SU-DHL-6 (cell line): ENCODE measurements at regions not wholly inside any gene's neighbourhood (a gene's known extent, or its start where the extent isn't known, plus 50 kb on each side); places are given as distances from the start of the nearest gene placed in this dataset.

Experiments used
- H2AFZ ChIP-seq: fragments of 200-600 bp; sonication (generic); 2 replicates; pipeline ENCODE4 v1.6.1; 2014; ENCODE audit warnings: low read depth, mild to moderate bottlenecking, moderate library complexity, mixed read lengths, antibody characterized with exemption, low read length; ENCODE audit not compliant: severe bottlenecking
- H3F3A ChIP-seq: fragments of 200-600 bp; shearing (Covaris generic); 2 replicates; pipeline ENCODE4 v1.6.0; 2016; ENCODE audit warnings: antibody characterized with exemption, mild to moderate bottlenecking; ENCODE audit not compliant: insufficient read depth
- H3K27ac ChIP-seq: fragments of 200-600 bp; sonication (generic); 2 replicates; pipeline ENCODE4 v1.5.1; 2016; ENCODE audit warnings: low read depth, mild to moderate bottlenecking, low read length, moderate library complexity, mixed read lengths
- H3K27me3 ChIP-seq: fragments of 200-600 bp; sonication (generic), shearing (Covaris generic); 2 replicates; pipeline ENCODE4 v1.6.0; 2014; ENCODE audit warnings: mild to moderate bottlenecking, low read length
- H3K36me3 ChIP-seq: fragments of 200-600 bp; sonication (generic); 2 replicates; pipeline ENCODE4 v1.6.1; 2014; ENCODE audit warnings: mild to moderate bottlenecking, low read length, mixed read lengths
- H3K4me2 ChIP-seq: fragments of 300-600, 200-600 bp; shearing (Covaris generic), sonication (generic); 2 replicates; pipeline ENCODE4 v1.6.0; 2014; ENCODE audit warnings: low read length, low read depth, mild to moderate bottlenecking; ENCODE audit not compliant: poor library complexity, severe bottlenecking
- H3K4me3 ChIP-seq: fragments of 200-600 bp; sonication (generic); 2 replicates; pipeline ENCODE4 v1.5.1; 2014; ENCODE audit warnings: antibody characterized with exemption, low read length, mild to moderate bottlenecking, mixed read lengths; ENCODE audit not compliant: insufficient read depth, poor library complexity, severe bottlenecking
- H3K79me2 ChIP-seq: fragments of 200-600 bp; sonication (generic); 2 replicates; pipeline ENCODE4 v1.6.1; 2014; ENCODE audit warnings: mild to moderate bottlenecking, low read length, moderate library complexity; ENCODE audit not compliant: insufficient read depth
- H3K9ac ChIP-seq: fragments of 200-600 bp; sonication (generic); 2 replicates; pipeline ENCODE4 v1.7.0; 2014; ENCODE audit warnings: mild to moderate bottlenecking, low read length
- H3K9me2 ChIP-seq: fragments of 200-600 bp; sonication (generic); replicated peaks from 2 replicates; pipeline ENCODE4 v1.6.1; 2014; ENCODE audit warnings: low read length; ENCODE audit not compliant: insufficient read depth
- H3K9me3 ChIP-seq: fragments of 200-600 bp; sonication (generic); 2 replicates; pipeline ENCODE4 v1.6.1; 2014; ENCODE audit warnings: low read length, mixed read lengths; ENCODE audit not compliant: insufficient read depth
- H4K20me1 ChIP-seq: fragments of 200-600 bp; sonication (generic); 2 replicates; pipeline ENCODE4 v1.6.1; 2014; ENCODE audit warnings: low read depth, mild to moderate bottlenecking, antibody characterized with exemption, low read length, moderate library complexity, mixed read lengths
- EZH2phosphoT487 ChIP-seq: fragments of 200-600 bp; sonication (generic), shearing (Covaris generic); conservative IDR thresholded peaks from 2 replicates; pipeline ENCODE4 v1.6.1; 2018; ENCODE audit warnings: mild to moderate bottlenecking, antibody characterized with exemption, low read length, moderate library complexity, mixed read lengths
- TF ChIP-seq, protein P1 (sequence below): fragments of 200-600 bp; sonication (generic); IDR thresholded peaks from one replicate; pipeline ENCODE4 v1.5.1; 2017; ENCODE audit warnings: antibody characterized with exemption, mild to moderate bottlenecking, low read length, moderate library complexity; ENCODE audit not compliant: insufficient read depth, poor library complexity, severe bottlenecking

DNA sequence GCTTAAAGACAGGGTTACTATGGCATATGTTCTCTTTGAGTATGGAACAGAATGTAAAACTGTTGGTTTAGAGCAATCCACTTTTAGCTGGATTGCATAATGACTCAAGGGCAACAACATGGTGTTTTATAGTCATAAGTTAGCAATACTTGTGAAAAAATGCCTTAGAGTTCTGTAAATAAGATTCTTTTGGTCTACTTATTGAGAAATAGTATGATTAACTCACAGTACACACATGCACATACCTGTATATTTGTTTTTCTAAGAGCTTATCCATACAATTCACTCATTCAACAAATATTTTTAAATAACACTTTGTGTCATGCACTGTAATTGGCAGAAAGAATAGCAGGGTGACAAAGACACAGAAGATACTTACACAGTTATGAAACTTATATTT, 1415.5 kb downstream of the PCDH7 start:
- Histone ChIP-seq H2AFZ (no peak overlapping the region), H3K79me2 (no peaks in the 10 kb centered on the region), H3K27ac (no peak overlapping the region), H3F3A (no peaks in the 10 kb centered on the region), H3K9me3 (no peaks in the 10 kb centered on the region; the same call in 1 of the 2 replicates), H3K9ac (no peak overlapping the region), H3K4me2 (no peak overlapping the region), H3K4me3 (no peak overlapping the region), H4K20me1 (no peaks in the 10 kb centered on the region), H3K36me3 (no peaks in the 10 kb centered on the region), H3K27me3 (no peaks in the 10 kb centered on the region), H3K9me2 (no peaks in the 10 kb centered on the region)
- TF ChIP-seq, protein P1, sequence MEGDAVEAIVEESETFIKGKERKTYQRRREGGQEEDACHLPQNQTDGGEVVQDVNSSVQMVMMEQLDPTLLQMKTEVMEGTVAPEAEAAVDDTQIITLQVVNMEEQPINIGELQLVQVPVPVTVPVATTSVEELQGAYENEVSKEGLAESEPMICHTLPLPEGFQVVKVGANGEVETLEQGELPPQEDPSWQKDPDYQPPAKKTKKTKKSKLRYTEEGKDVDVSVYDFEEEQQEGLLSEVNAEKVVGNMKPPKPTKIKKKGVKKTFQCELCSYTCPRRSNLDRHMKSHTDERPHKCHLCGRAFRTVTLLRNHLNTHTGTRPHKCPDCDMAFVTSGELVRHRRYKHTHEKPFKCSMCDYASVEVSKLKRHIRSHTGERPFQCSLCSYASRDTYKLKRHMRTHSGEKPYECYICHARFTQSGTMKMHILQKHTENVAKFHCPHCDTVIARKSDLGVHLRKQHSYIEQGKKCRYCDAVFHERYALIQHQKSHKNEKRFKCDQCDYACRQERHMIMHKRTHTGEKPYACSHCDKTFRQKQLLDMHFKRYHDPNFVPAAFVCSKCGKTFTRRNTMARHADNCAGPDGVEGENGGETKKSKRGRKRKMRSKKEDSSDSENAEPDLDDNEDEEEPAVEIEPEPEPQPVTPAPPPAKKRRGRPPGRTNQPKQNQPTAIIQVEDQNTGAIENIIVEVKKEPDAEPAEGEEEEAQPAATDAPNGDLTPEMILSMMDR: no peak
- TF ChIP-seq EZH2phosphoT487: no peak

GRCh38 chr4:32136081-32136787, 1416.1 kb downstream of the PCDH7 start:
- Histone ChIP-seq H3K36me3 (no peaks in the 10 kb centered on the region), H3K9ac (no peak overlapping the region), H3K79me2 (no peaks in the 10 kb centered on the region), H3K4me2 (no peak overlapping the region), H3K9me2 (no peaks in the 10 kb centered on the region), H4K20me1 (no peaks in the 10 kb centered on the region), H3K4me3 (no peak overlapping the region), H2AFZ (peak overlapping the region; percentile 60), H3K27me3 (no peaks in the 10 kb centered on the region), H3K9me3 (no peaks in the 10 kb centered on the region; the same call in 1 of the 2 replicates), H3K27ac (no peak overlapping the region), H3F3A (no peaks in the 10 kb centered on the region)
- TF ChIP-seq, protein P1: no peak
- no peak for TF ChIP-seq EZH2phosphoT487

- no peak overlapping the region for H3K9ac ChIP-seq
- no peak overlapping the region for H3K27ac ChIP-seq
- H2AFZ ChIP-seq: peak overlapping the region; percentile 88
- no peaks in the 10 kb centered on the region for H3K79me2 ChIP-seq
- H3K9me2 ChIP-seq: no peaks in the 10 kb centered on the region
- no peaks in the 10 kb centered on the region for H4K20me1 ChIP-seq
- H3K36me3 ChIP-seq: no peaks in the 10 kb centered on the region
- H3K9me3 ChIP-seq: no peaks in the 10 kb centered on the region; the same call in 1 of the 2 replicates
- H3F3A ChIP-seq: no peaks in the 10 kb centered on the region
- TF ChIP-seq EZH2phosphoT487: no peak
- TF ChIP-seq, protein P1: no peak
- H3K4me2 ChIP-seq: peak overlapping the region; percentile 31
- no peaks in the 10 kb centered on the region for H3K27me3 ChIP-seq
- H3K4me3 ChIP-seq: no peak overlapping the region
Measured at GRCh38 chr4:32140636-32141035, 1420.5 kb downstream of the PCDH7 start.
